ENCODE measurements at regions not wholly inside any gene's neighbourhood (a gene's known extent, or its start where the extent isn't known, plus 50 kb on each side); places are given as distances from the start of the nearest gene placed in this dataset.

DNA sequence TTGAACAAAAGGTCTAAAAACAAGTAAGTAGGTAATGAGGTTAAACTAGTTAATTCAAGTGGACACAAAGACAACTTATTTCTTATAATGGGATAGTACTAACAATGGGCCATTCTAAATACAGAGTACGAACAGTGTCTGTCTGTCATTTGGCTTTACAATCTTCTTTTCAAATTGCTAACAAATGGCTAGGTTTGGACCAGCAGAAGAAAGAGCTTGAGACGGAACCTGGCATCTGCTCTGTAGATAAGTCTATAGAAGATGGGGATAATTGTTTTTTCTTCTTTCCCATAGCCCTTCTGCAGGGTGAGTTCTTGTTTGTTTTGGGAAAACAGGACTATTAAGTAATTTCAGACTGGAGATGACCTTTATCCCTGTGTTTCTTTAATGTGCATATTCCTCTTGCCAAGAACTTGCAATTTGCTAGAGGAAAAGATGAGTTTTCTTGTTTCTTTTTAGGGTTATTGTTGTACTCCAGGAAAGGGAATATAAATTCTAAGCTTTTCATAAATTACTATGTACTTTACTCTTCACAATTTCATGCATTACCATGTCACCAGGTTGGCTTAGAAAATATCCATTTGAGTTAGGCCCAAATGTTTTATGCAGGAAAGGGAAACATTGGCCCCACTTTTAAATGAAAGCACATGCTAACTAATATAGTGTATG lies 500.5 kb upstream of the SYT4 start (continued):
- no peak for TF ChIP-seq ZNF274 (IDR thresholded peaks at IDR 0.05; ENCODE audit: low read depth, low read length)

DNA sequence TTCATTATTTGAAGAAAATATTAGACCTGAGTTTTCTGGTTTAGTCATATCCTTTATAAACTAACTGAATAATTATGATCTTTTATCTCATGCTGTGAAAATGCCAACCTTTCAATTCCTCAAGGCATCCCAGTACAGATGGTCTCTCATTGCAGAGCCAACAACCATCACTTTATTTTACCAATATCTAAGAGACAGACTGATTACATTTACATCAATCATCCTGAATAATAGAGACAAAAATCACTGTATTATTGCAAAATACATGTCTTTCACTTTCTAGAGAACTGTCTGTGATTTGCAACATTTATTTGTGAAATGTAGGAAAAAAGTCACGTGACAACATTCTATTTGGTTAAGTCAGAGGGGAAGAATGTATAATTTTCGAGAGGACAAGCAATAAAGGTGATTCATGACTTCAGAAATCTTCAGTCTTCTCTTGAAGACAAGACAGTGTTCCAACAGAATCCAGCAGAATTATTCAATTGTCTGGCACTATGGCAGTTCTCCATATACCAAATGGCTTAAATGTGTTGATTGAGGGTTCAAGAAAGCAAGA lies 503.6 kb upstream of the SYT4 start:
- TF ChIP-seq SIN3A (IDR thresholded peaks at IDR 0.05; ENCODE audit: low read depth) = no peak
- TF ChIP-seq, protein P1, sequence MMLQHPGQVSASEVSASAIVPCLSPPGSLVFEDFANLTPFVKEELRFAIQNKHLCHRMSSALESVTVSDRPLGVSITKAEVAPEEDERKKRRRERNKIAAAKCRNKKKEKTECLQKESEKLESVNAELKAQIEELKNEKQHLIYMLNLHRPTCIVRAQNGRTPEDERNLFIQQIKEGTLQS (IDR thresholded peaks at IDR 0.05) = no peak
- no peak for TF ChIP-seq CTCF (IDR thresholded peaks at IDR 0.05 in 2 of 3, conservative IDR thresholded peaks at IDR 0.05 in 1 of 3; ENCODE audit: borderline replicate concordance in 1 of 3, insufficient read depth in 1 of 3, low read depth in 2 of 3, low read length in 2 of 3)
- TF ChIP-seq EGR1 (IDR thresholded peaks at IDR 0.05; ENCODE audit: low read depth) = no peak
- no peak for TF ChIP-seq ZBTB33 (IDR thresholded peaks at IDR 0.05; ENCODE audit: extremely low read depth, insufficient replicate concordance, low read length)
- TF ChIP-seq POLR2AphosphoS5 (IDR thresholded peaks at IDR 0.05; ENCODE audit: low read depth, low read length) = no peak
- TF ChIP-seq YY1 (IDR thresholded peaks at IDR 0.05; ENCODE audit: extremely low read depth, insufficient replicate concordance, low read depth, low read length) = no peak
- no peak for TF ChIP-seq EZH2 (IDR thresholded peaks at IDR 0.05)
- no peak for TF ChIP-seq RAD21 (IDR thresholded peaks at IDR 0.05; ENCODE audit: low read depth)
- TF ChIP-seq, protein P2, sequence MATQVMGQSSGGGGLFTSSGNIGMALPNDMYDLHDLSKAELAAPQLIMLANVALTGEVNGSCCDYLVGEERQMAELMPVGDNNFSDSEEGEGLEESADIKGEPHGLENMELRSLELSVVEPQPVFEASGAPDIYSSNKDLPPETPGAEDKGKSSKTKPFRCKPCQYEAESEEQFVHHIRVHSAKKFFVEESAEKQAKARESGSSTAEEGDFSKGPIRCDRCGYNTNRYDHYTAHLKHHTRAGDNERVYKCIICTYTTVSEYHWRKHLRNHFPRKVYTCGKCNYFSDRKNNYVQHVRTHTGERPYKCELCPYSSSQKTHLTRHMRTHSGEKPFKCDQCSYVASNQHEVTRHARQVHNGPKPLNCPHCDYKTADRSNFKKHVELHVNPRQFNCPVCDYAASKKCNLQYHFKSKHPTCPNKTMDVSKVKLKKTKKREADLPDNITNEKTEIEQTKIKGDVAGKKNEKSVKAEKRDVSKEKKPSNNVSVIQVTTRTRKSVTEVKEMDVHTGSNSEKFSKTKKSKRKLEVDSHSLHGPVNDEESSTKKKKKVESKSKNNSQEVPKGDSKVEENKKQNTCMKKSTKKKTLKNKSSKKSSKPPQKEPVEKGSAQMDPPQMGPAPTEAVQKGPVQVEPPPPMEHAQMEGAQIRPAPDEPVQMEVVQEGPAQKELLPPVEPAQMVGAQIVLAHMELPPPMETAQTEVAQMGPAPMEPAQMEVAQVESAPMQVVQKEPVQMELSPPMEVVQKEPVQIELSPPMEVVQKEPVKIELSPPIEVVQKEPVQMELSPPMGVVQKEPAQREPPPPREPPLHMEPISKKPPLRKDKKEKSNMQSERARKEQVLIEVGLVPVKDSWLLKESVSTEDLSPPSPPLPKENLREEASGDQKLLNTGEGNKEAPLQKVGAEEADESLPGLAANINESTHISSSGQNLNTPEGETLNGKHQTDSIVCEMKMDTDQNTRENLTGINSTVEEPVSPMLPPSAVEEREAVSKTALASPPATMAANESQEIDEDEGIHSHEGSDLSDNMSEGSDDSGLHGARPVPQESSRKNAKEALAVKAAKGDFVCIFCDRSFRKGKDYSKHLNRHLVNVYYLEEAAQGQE (IDR thresholded peaks at IDR 0.05; ENCODE audit: low read depth) = no peak
- no peak for TF ChIP-seq ELF1 (IDR thresholded peaks at IDR 0.05; ENCODE audit: borderline replicate concordance, low read depth)
- TF ChIP-seq SRF (IDR thresholded peaks at IDR 0.05; ENCODE audit: low read depth) = no peak
- TF ChIP-seq MAX (IDR thresholded peaks at IDR 0.05) = no peak
- TF ChIP-seq TCF7L2 (IDR thresholded peaks at IDR 0.05; ENCODE audit: borderline replicate concordance, extremely low read depth, insufficient read depth, insufficient read length) = no peak
- TF ChIP-seq CBX3 (IDR thresholded peaks at IDR 0.05; ENCODE audit: low read depth) = no peak
- no peaks in the 10 kb centered on the region for H3K27me3 ChIP-seq (ENCODE audit: insufficient read depth, low read length)
- H3K9ac ChIP-seq (ENCODE audit: low read length) = no peak overlapping the region
- ChIA-PET RAD21 (ENCODE audit: low non-redundant PET in 1 of 2, low total read pairs in 2 of 2, uncharacterized antibody in 2 of 2, unreplicated experiment in 2 of 2) (no interaction called here), CTCF (no interaction called here), POLR2A (no interaction called here)
- H3K4me3 ChIP-seq (replicated peaks in 1 of 2; ENCODE audit: low read depth in 1 of 2, low read length in 2 of 2) = no peak overlapping the region
- H4K20me1 ChIP-seq (ENCODE audit: insufficient read depth) = no peaks in the 10 kb centered on the region
- intact Hi-C loops (cut with micrococcal nuclease) = no loop called here
- no peak overlapping the region for H2AFZ ChIP-seq (ENCODE audit: low read depth, low read length, poor library complexity, severe bottlenecking)
- H3K9me3 ChIP-seq (ENCODE audit: control insufficient read depth in 1 of 2, insufficient read depth in 1 of 2, low read depth in 1 of 2, low read length in 2 of 2) = peaks cover 12 to 19% of the 10 kb centered on the region in 2 experiments; a peak in 2 of 4 replicates
- no peak for DNase-seq (ENCODE audit: low read depth, low spot score)
- no peaks in the 10 kb centered on the region for H3K9me2 ChIP-seq (ENCODE audit: insufficient read depth)
- BruUV-seq (replicated peaks) = no TSS peak
- no peak overlapping the region for H3K27ac ChIP-seq (ENCODE audit: low read depth, low read length)
- no peaks in the 10 kb centered on the region for H3K36me3 ChIP-seq (ENCODE audit: control insufficient read depth in 1 of 2, insufficient read depth in 2 of 2, low read length in 2 of 2)
- no peaks in the 10 kb centered on the region for H3K79me2 ChIP-seq (ENCODE audit: insufficient read depth, low read length)
- no peak for ATAC-seq
- no peak overlapping the region for H3K4me2 ChIP-seq (ENCODE audit: low read length)
- H3K4me1 ChIP-seq (ENCODE audit: control insufficient read depth in 1 of 2, insufficient read depth in 2 of 2, low read length in 2 of 2) = no peaks in the 10 kb centered on the region

All from HCT116 (cell line).